Ovary (tissue), 7 donors: ENCODE measurements at regions not wholly inside any gene's neighbourhood (a gene's known extent, or its start where the extent isn't known, plus 50 kb on each side); places are given as distances from the start of the nearest gene placed in this dataset.

Source experiments
- DNase-seq, 5 donors: peaks; one replicate each; pipeline ENCODE4 v3.0.0-alpha.2; 2019 to 2020
- H3K27ac ChIP-seq, 2 donors: fragments of 200-600 bp; one replicate each; pipeline versions ENCODE4 v1.5.1 to v1.8.0; 2019 to 2022
- H3K27me3 ChIP-seq: fragments of 200-600 bp; one replicate; pipeline ENCODE4 v1.8.0; 2022
- H3K36me3 ChIP-seq: fragments of 200-600 bp; sonication (generic); one replicate; pipeline ENCODE4 v1.5.1; 2019
- H3K4me1 ChIP-seq: one replicate; pipeline ENCODE4 v1.8.1; 2013; ENCODE audit warnings: mild to moderate bottlenecking, moderate library complexity; ENCODE audit not compliant: insufficient read depth
- H3K4me3 ChIP-seq: fragments of 200-600 bp; sonication (generic); one replicate; pipeline ENCODE4 v1.5.1; 2017
- H3K9me3 ChIP-seq, 2 donors: fragments of 200-600 bp in 1 of 2; sonication (generic) in 1 of 2; one replicate each; pipeline versions ENCODE4 v1.5.1 to v1.8.1; 2013 to 2019; ENCODE audit warnings: mild to moderate bottlenecking in 1 of 2, moderate library complexity in 1 of 2
- EP300 ChIP-seq: sonication (generic); formaldehyde crosslinking; IDR thresholded peaks from one replicate; pipeline ENCODE4 v1.6.1; 2017; ENCODE audit warnings: antibody characterized with exemption
- POLR2A ChIP-seq: fragments of 450-650 bp; IDR thresholded peaks from one replicate; pipeline ENCODE4 v1.6.1; 2017; ENCODE audit warnings: antibody characterized with exemption, mild to moderate bottlenecking, moderate library complexity
- WGBS, 3 donors: extraction: QIAGEN DNeasy Blood & Tissue Kit in 1 of 3; methylation state at CpG; one replicate each; pipeline versions ENCODE4 v1.1.5 to v1.1.7; 2013 to 2017; 5-methylcytosine and 5-hydroxymethylcytosine counted together
- intact Hi-C, 4 donors: fragments of 100-400 bp; cut with DNase I; formaldehyde crosslinking; loops; one replicate each; pipeline versions ENCODE4 v1.11.0 to v1.15.1; 2022 to 2023
- TF ChIP-seq, protein P1 (sequence below), 3 donors: fragments of 450-650 bp in 2 of 3; fragments of 200-600 bp in 1 of 3; IDR thresholded peaks; one replicate each; pipeline versions ENCODE4 v1.5.1 to v1.8.0; 2016 to 2022; ENCODE audit warnings: antibody characterized with exemption in 3 of 3, mild to moderate bottlenecking in 1 of 3
- donor health status: DM: no; HTN: no; CAD: no; lungs with moderate emphysema.
- donor health status: DM: no; HTN: no; CAD: no.
- donor health status: Bipolar disorder and iron deficiency.
- donor health status: DM: no; HTN: no; CAD: no.
- donor health status: DM: yes; HTN: yes; CAD: no.

- H3K27ac ChIP-seq: no peak overlapping the region
- H3K27me3 ChIP-seq: no peaks in the 10 kb centered on the region
Measured at GRCh38 chr4:26073886-26074560, 160.0 kb downstream of the SMIM20 start.

GRCh38 chr4:26074712-26075430 lies 160.9 kb downstream of the SMIM20 start:
- no peaks in the 10 kb centered on the region for H3K27me3 ChIP-seq
- no peak for DNase-seq
- WGBS, 3 donors: 58 to 70% (median 67%) methylated on average over 8 of the region's 8 CpGs
- no peaks in the 10 kb centered on the region for H3K36me3 ChIP-seq
- no peaks in the 10 kb centered on the region for H3K9me3 ChIP-seq
- H3K4me1 ChIP-seq: no peaks in the 10 kb centered on the region
- intact Hi-C loops: no loop called here
- H3K4me3 ChIP-seq: no peak overlapping the region
- no peak for TF ChIP-seq POLR2A
- TF ChIP-seq EP300: no peak
- TF ChIP-seq, protein P1, sequence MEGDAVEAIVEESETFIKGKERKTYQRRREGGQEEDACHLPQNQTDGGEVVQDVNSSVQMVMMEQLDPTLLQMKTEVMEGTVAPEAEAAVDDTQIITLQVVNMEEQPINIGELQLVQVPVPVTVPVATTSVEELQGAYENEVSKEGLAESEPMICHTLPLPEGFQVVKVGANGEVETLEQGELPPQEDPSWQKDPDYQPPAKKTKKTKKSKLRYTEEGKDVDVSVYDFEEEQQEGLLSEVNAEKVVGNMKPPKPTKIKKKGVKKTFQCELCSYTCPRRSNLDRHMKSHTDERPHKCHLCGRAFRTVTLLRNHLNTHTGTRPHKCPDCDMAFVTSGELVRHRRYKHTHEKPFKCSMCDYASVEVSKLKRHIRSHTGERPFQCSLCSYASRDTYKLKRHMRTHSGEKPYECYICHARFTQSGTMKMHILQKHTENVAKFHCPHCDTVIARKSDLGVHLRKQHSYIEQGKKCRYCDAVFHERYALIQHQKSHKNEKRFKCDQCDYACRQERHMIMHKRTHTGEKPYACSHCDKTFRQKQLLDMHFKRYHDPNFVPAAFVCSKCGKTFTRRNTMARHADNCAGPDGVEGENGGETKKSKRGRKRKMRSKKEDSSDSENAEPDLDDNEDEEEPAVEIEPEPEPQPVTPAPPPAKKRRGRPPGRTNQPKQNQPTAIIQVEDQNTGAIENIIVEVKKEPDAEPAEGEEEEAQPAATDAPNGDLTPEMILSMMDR (IDR thresholded peaks at IDR 0.05): no peak
- H3K27ac ChIP-seq: no peak overlapping the region

More at GRCh38 chr4:26073886-26074560, 160.0 kb downstream of the SMIM20 start:
- TF ChIP-seq EP300 (no peak), POLR2A (no peak)
- TF ChIP-seq, protein P1 (IDR thresholded peaks at IDR 0.05): no peak
- H3K36me3 ChIP-seq: no peaks in the 10 kb centered on the region
- H3K4me1 ChIP-seq: no peaks in the 10 kb centered on the region
- H3K9me3 ChIP-seq: no peaks in the 10 kb centered on the region
- DNase-seq: no peak
- 91% methylated on average over 6 of the region's 6 CpGs for WGBS, 3 donors
- intact Hi-C loops: no loop called here
- no peak overlapping the region for H3K4me3 ChIP-seq

DNA sequence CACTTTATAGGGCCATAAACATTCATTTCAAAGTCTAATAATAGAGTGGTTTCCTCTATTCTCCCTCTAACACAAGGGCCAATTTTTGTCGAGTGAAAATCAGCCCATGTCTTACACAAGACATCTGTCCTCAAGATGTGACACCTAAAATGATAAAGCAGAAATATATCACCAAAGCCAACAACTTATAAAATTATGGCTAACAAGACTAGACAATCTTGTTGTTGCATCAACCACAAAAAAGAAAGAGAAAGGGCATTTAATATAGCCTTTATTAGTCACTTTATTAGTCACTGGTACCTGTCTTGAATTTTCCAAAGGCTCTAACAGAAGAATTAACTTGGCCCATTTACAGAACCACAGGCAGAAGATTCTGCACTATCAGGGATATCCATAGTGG lies 161.6 kb downstream of the SMIM20 start:
- TF ChIP-seq EP300 (no peak), POLR2A (no peak)
- TF ChIP-seq, protein P1 (IDR thresholded peaks at IDR 0.05): no peak
- Histone ChIP-seq H3K27ac (no peak overlapping the region), H3K4me1 (no peaks in the 10 kb centered on the region), H3K9me3 (no peaks in the 10 kb centered on the region), H3K27me3 (no peaks in the 10 kb centered on the region), H3K36me3 (no peaks in the 10 kb centered on the region), H3K4me3 (no peak overlapping the region)
- 35 to 55% (median 50%) methylated on average over 1 of the region's 1 CpG for WGBS, 3 donors
- DNase-seq: no peak
- intact Hi-C loops: no loop called here

- intact Hi-C loops: no loop called here
Measured at GRCh38 chr4:26076000-26076587, 162.1 kb downstream of the SMIM20 start.

More at GRCh38 chr4:26076000-26076587, 162.1 kb downstream of the SMIM20 start:
- 84 to 93% (median 92%) methylated on average over 4 of the region's 4 CpGs for WGBS, 3 donors
- Histone ChIP-seq H3K4me3 (no peak overlapping the region), H3K36me3 (no peaks in the 10 kb centered on the region), H3K4me1 (no peaks in the 10 kb centered on the region), H3K9me3 (no peaks in the 10 kb centered on the region), H3K27me3 (no peaks in the 10 kb centered on the region), H3K27ac (no peak overlapping the region)
- TF ChIP-seq EP300 (no peak), POLR2A (no peak)
- TF ChIP-seq, protein P1 (IDR thresholded peaks at IDR 0.05): no peak
- no peak for DNase-seq
